Effector memory CD8-positive, alpha-beta T cell (primary cell): ENCODE measurements at regions not wholly inside any gene's neighbourhood (a gene's known extent, or its start where the extent isn't known, plus 50 kb on each side); places are given as distances from the start of the nearest gene placed in this dataset.
A peak's percentile ranks its signal among the peaks of the same experiment; 100 is the strongest.

Experiments used
- ATAC-seq: fragments of 150-1000 bp; cut with Tn5 transposase; replicated peaks from 2 replicates; pipeline ENCODE4 v1.10.0; 2021; ENCODE audit warnings: mild to moderate bottlenecking, moderate library complexity
- DNase-seq, 3 experiments: peaks; one replicate each; pipeline ENCODE4 v3.0.0; 2021
- H3K27ac Mint-ChIP-seq, 2 donors: one replicate each; pipeline ENCODE4 v1.8.0; 2022; ENCODE audit warnings: mild to moderate bottlenecking in 2 of 2, mixed read lengths in 2 of 2, moderate library complexity in 2 of 2
- H3K27me3 Mint-ChIP-seq, 2 donors: one replicate each; pipeline ENCODE4 v1.8.0; 2022; ENCODE audit warnings: mixed read lengths in 2 of 2
- H3K36me3 Mint-ChIP-seq: one replicate; pipeline ENCODE4 v1.8.0; 2022; ENCODE audit warnings: mild to moderate bottlenecking, moderate library complexity, mixed read lengths; ENCODE audit not compliant: insufficient read depth
- H3K4me1 Mint-ChIP-seq, 2 donors: one replicate each; pipeline ENCODE4 v1.8.0; 2022; ENCODE audit warnings: low read depth in 2 of 2, mixed read lengths in 2 of 2
- H3K4me3 Mint-ChIP-seq, 2 donors: one replicate each; pipeline ENCODE4 v1.8.0; 2022; ENCODE audit warnings: mild to moderate bottlenecking in 2 of 2, mixed read lengths in 2 of 2, moderate library complexity in 2 of 2
- H3K9me3 Mint-ChIP-seq, 2 donors: one replicate each; pipeline ENCODE4 v1.8.0; 2022; ENCODE audit warnings: mixed read lengths in 2 of 2

DNA sequence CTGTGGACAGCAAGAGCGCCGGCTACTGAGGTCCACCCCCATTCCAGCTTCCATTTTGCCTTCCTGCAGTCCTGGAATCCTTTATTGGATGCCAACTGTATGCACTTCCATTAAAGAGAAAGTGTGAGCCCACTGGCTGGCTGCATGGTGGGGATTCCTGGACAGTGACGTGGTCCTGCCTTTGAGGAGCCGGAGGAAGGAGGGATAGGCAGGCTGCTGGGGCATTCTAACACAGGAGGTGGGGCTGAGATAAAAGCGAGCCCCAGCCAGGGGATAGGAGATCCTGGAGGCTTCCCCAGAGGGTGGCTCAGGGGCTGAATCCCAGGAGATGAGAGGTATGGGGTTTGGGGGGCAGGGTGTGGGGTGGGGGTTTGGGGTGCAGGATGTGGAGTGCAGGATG is 984.7 kb downstream of the BRD1 start:
- Mint-ChIP-seq H3K4me3 (no peak overlapping the region), H3K27ac (no peak overlapping the region), H3K4me1 (no peaks in the 10 kb centered on the region), H3K9me3 (peaks cover under 1 to 1% of the 10 kb centered on the region in 2 donors), H3K27me3 (peaks cover 10 to 63% of the 10 kb centered on the region in 2 donors), H3K36me3 (no peaks in the 10 kb centered on the region)
- no peak for ATAC-seq
- DNase-seq = no peak

DNA sequence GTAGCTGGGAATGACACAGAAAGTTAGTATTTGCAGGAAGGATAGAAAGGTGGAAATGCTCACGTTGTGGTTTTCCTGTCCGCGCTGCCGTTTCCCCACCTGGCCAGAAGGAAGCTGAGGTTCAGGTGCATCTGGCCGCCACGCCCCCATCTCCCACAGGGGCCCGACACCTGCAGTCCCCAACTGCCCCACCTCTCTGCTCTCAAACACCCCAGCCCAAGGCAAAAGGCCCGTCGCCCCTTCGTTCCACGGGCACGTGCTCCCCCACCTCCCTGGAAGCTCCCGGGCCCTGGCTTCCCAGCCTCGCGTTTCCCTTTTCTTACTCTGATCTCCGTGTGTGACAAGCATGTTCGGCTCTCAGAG is 985.1 kb downstream of the BRD1 start:
- ATAC-seq = no peak
- Mint-ChIP-seq H3K4me3 (no peak overlapping the region), H3K27me3 (peaks cover 7 to 59% of the 10 kb centered on the region in 2 donors), H3K27ac (no peak overlapping the region), H3K4me1 (no peaks in the 10 kb centered on the region), H3K9me3 (peaks cover 5% of the 10 kb centered on the region in 2 donors), H3K36me3 (no peaks in the 10 kb centered on the region)
- no peak for DNase-seq

DNA sequence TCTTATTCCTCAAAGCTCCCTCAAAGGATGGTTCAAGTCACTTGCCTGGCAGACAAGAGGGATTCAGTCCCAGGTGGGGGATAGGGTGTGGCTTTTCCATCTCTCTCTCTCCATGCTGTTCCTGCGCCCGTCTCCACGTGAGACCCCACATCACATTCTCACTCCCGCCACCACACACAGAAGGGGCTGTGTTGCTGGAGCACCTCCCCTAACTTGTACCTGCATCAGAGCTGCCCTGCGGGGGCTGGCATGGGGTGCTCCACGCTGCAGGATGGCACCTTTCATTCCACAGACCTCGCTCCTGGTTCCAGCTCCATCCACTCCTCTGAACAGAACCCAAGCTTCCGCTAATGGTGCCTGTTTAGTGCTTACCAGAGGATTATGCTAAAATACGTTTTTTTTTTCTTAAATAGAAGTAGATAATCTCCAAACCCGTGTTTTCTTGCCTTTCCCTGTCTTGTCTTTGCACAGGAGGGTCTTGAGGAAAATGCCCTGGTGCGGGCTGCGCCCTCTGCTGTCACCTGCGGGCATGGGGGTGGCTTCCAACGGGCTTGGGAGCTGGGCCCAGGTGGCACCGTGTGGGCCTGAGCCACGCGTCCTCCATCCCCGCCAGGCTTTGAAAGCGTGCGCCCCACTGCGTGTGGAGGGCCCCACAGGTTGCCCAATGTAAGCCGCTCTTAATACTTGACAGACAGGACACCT is 985.6 kb downstream of the BRD1 start:
- ATAC-seq = no peak
- no peak overlapping the region for H3K27ac Mint-ChIP-seq
- H3K4me1 Mint-ChIP-seq = no peaks in the 10 kb centered on the region
- DNase-seq = no peak
- no peaks in the 10 kb centered on the region for H3K36me3 Mint-ChIP-seq
- H3K27me3 Mint-ChIP-seq = peaks cover 7 to 58% of the 10 kb centered on the region in 2 donors
- no peak overlapping the region for H3K4me3 Mint-ChIP-seq
- H3K9me3 Mint-ChIP-seq = peaks cover 5 to 11% of the 10 kb centered on the region in 2 donors

DNA sequence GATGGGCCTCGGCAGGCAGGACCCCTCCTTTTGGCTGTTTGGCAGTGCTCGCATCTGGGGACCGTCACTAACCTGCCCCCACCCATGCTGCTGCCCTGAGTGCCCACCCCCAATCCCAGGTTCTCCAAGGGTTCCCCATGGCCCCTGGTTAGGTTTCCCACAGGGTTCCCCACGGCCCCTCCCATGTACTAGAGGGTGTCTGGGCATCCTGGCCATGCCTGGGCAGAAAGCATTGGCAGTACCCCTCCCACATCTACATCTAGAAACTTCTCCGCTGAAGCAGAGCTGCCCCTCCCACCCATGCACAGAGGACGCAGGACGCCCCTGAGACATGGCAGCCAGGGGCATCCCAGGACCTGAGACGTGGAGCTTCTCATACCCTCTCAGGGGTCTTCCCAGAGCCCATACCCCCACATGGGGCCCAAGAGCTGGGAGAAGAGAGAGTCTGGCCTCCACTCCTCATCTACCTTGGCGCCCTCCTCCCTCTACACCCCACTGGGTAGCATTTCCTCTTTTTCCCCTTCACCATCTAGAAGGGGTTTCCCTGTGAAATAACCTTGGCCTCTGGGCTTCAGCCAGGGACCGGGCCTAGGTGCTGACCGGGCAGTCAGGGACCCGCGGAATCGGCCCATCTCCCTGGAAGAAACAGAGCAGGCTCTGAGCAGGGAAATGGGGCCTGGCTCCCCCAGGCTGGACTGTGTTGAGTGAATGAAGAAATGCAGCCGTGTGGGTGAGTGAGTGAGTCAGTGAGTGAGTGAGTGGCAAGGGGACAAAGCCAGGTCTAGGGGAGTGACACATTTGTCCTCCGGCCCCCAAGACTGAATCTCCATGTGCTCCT is 987.3 kb downstream of the BRD1 start:
- Mint-ChIP-seq H3K4me3 (no peak overlapping the region), H3K36me3 (no peaks in the 10 kb centered on the region), H3K27me3 (peaks cover 7 to 44% of the 10 kb centered on the region in 2 donors), H3K9me3 (peaks cover 5 to 13% of the 10 kb centered on the region in 2 donors), H3K4me1 (no peaks in the 10 kb centered on the region), H3K27ac (no peak overlapping the region)
- DNase-seq = no peak
- no peak for ATAC-seq

DNA sequence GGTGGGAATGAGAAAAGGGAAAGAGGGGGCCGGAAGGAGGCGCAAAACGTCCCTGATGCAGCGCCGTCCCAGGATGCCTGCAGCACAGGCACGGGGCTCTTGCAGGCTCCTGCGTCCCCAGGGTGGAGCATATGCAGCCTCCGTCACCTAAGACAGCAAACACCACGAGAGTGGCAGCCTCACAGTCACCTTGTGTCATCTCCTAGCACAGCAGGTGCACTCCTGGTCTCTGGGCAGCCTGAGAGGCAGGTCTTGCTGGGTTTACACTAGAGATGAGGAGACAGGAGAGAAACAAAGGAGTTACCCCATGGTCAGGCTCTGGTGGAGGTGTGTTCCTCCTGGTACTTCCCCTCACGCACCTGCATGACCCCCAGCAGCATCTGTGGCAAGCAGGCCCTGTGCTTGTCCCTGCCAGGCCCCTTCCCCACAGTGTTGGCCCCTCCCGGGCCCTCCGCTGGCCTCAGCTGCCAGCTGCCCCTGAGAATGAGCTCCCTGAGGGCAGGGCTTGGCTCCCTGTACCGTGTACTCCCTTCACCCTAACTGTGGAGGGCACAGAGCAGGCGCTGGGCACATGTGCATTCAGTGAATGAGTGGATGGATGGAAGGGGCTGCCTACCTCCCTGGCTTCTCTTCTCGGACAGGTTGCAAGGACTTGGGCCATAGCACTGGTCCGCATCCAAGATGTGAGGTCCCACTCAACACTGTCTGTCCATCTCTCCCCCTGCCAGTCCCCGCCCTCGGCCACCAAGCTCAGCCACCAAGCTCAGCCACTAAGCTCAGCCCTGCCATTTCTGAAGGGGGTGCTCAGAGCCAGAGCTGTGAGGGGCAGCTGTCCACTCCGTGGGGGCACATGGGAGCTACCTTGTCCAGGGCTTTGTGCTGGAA is 988.6 kb downstream of the BRD1 start:
- Mint-ChIP-seq H3K9me3 (peaks cover 5 to 13% of the 10 kb centered on the region in 2 donors), H3K4me1 (no peaks in the 10 kb centered on the region)
- ATAC-seq = no peak

DNA sequence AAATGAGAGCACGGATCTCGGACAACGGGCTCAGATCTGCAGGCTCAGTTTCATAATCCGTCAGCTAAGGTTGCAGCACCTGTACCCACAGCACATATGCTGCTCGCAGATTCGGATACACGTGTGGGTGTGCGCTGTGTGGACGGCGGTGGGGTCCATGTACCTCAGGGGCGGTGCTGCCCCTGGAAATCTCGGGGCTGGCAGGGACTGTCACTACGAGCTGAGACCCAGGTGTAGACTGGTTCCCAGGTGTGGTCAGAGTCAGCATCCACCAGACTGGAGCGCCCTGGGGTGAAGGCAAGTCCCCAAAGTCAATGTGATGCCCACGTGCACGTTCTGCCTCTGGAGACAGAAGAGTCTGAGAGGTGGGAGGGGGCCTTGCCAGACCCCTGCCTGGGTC is 989.3 kb downstream of the BRD1 start:
- ATAC-seq (no peak), DNase-seq (no peak)
- Mint-ChIP-seq H3K9me3 (peaks cover 5 to 13% of the 10 kb centered on the region in 2 donors), H3K4me1 (no peaks in the 10 kb centered on the region), H3K36me3 (no peaks in the 10 kb centered on the region), H3K4me3 (no peak overlapping the region), H3K27ac (no peak overlapping the region), H3K27me3 (peaks cover 11 to 40% of the 10 kb centered on the region in 2 donors)

More for the DNA sequence above, 988.6 kb downstream of the BRD1 start:
- no peak for DNase-seq
- Mint-ChIP-seq H3K4me3 (no peak overlapping the region), H3K36me3 (no peaks in the 10 kb centered on the region), H3K27ac (no peak overlapping the region), H3K27me3 (peaks cover 6 to 40% of the 10 kb centered on the region in 2 donors)

DNA sequence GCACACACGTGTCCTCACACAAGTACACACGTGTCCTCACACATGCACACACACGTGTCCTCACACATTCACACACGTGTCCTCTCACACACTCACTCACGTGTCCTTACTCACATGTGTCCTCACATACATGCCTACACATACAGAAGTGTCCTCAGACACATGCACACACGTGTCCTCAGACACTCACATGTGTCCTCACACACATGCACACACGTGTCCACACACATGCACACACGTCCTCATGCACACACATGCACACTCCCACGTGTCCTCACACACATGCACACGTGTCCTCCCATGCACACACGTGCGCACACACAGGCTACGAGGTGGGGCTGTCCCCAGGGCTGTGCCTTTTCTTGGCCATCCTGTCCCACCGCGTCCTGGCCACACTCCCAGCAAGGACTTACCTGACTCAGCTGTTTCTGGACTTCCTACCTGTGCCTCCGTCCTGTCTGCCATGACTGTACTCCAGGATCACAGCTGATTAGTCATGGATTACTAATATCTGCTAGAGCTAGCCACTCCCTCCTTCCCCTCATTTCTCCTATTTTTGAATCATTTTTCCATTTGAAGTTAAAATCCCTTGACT is 990.2 kb downstream of the BRD1 start:
- ATAC-seq (no peak), DNase-seq (no peak)
- Mint-ChIP-seq H3K9me3 (peaks cover 5 to 13% of the 10 kb centered on the region in 2 donors), H3K27me3 (peaks cover 16 to 30% of the 10 kb centered on the region in 2 donors), H3K36me3 (no peaks in the 10 kb centered on the region), H3K27ac (no peak overlapping the region), H3K4me1 (no peaks in the 10 kb centered on the region), H3K4me3 (no peak overlapping the region)

DNA sequence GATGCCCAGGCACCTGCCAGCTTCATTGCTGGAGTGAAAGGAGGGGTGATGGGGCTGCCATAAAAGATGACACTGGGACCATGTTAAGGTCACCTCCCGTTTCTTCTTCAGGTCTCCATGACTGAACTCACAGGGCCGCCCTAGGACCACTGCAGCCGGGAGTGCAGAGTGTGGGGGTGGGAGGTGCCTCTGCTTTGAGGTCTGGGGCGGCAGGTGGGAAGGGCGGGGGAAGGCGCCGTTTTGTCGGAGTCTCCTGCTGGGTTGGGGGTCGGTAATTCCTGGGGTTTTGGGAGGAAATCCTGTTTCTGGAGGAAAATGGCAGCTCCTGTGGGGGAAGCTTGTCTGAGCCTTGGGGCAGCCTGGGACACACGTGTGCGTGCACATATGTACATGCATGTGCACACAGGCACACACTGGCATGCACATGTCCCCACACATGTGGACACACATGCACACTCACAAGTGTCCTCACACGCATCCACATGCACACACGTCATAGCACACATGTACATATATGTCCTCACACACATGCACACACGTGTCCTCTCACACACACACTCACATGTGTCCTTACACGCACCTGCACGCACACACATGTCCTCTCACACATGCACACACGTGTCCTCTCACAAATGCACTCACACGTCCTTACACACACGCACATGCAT is 990.9 kb downstream of the BRD1 start:
- H3K9me3 Mint-ChIP-seq = peaks cover 5 to 13% of the 10 kb centered on the region in 2 donors
- H3K27me3 Mint-ChIP-seq = peaks cover 16 to 24% of the 10 kb centered on the region in 2 donors
- DNase-seq = no peak
- ATAC-seq = no peak
- H3K4me3 Mint-ChIP-seq = no peak overlapping the region
- peaks cover 2% of the 10 kb centered on the region for H3K36me3 Mint-ChIP-seq
- H3K27ac Mint-ChIP-seq = no peak overlapping the region
- no peaks in the 10 kb centered on the region for H3K4me1 Mint-ChIP-seq

DNA sequence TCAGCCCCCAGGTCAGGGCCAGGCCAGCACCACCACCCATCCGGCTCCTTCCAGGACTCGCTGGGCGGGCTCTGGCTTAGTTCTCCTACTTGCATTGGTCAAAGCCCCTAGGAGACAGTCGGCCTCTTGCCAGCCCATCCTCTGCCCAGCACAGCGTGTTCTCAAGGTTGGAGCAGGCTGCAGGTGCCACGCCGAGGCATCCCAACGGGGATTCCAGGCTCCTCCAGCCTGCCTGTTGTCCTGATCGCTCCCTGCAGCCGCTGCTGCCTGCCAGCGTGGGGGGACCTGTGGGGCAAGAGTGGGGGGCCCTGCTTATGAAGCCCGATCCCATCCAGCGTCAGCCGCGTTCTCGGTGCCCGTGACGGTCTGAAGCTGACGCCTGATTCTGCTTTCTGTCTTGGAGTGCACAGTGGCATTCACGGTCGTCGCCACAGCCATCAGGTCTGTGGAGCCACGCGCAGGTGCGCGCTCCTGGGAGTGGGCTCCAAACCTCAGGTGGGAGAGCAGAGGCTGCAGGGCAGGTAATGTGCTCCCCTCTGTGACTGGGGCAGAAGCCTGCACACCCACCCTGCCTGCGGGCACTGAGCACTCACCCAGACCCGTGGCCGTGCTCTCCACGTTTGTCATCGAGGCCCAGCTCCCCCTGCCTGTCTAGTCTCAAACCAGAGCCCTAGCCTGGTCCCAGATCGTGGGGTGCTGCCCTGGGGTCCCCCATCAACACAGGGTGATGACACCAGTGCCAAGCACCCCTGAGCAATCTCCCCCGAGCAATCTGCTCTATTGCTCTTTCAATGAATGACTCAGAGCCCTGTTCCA is 991.6 kb downstream of the BRD1 start:
- no peak overlapping the region for H3K27ac Mint-ChIP-seq
- peaks cover 4% of the 10 kb centered on the region for H3K36me3 Mint-ChIP-seq
- ATAC-seq = no peak

DNA sequence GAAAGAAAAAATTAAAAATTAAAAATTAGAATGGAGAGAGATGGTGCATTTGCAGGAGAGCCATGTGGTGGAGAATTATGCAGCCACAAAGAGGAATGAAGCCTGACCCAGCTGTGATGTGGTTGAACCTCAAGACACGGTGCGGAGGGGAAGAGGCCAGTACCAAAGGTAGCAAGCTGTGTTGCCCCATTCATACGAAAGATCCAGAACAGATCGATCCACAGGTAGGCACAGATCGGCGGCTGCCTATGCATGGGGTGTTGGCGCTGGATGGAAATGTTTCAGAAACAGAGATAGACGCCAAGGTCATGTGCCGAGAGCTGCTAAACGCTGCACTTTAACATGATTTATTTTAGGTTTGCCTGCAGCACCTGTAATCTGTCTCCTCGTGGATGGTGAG is 992.3 kb downstream of the BRD1 start:
- Mint-ChIP-seq H3K27ac (no peak overlapping the region), H3K9me3 (peaks cover 5 to 13% of the 10 kb centered on the region in 2 donors), H3K27me3 (peaks cover 10 to 16% of the 10 kb centered on the region in 2 donors), H3K4me3 (no peak overlapping the region), H3K36me3 (peaks cover 4% of the 10 kb centered on the region), H3K4me1 (no peaks in the 10 kb centered on the region)
- DNase-seq (no peak), ATAC-seq (no peak)

More for the DNA sequence above, 991.6 kb downstream of the BRD1 start:
- Mint-ChIP-seq H3K9me3 (peaks cover 5 to 13% of the 10 kb centered on the region in 2 donors), H3K27me3 (peaks cover 16 to 17% of the 10 kb centered on the region in 2 donors), H3K4me1 (no peaks in the 10 kb centered on the region), H3K4me3 (no peak overlapping the region)
- no peak for DNase-seq

DNA sequence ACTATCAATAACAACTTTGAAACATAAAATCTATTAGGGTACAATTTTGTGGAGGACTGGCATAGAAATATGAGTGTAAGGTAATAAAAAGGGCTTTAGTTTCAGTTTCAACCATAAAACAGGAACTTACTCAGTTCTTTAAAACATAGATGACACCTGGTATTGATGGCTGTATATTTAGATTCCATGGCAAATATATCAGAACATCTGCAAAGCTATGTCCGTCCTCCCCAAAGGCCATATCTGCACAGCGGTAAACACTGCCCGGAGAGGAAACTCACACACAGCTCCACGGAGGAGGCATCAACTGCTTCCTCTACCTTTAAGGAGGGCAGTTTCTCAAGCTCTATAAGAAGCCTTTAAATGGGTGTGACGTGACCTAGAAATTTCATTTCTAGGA is 993.3 kb downstream of the BRD1 start:
- Mint-ChIP-seq H3K27me3 (peaks cover 16 to 17% of the 10 kb centered on the region in 2 donors), H3K4me3 (no peak overlapping the region), H3K4me1 (no peaks in the 10 kb centered on the region), H3K36me3 (peaks cover 4% of the 10 kb centered on the region), H3K9me3 (peaks cover 5 to 13% of the 10 kb centered on the region in 2 donors), H3K27ac (no peak overlapping the region)
- no peak for ATAC-seq
- DNase-seq = no peak

DNA sequence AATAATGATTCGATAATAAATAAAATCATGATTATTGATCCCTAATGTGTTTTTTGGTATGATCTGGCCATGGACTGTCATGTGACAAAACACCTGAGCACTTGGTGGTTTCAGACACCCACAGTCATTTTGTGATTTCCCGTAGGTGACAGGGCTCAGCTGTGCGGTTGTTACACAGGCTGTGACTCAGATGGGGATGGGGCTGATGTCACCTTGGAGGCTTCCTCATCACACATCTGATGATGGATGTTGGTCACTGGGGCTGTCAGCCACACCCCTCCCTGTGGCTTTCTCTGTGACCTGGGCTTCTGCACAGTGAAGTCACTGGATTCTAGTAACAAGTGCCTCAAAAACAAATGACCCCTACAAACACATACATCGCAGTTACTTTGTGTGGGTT is 995.1 kb downstream of the BRD1 start:
- ATAC-seq = peak; percentile 26
- Mint-ChIP-seq H3K9me3 (peaks cover under 1 to 8% of the 10 kb centered on the region in 2 donors), H3K27me3 (peaks cover 27 to 33% of the 10 kb centered on the region in 2 donors), H3K4me3 (no peak overlapping the region), H3K27ac (no peak overlapping the region), H3K4me1 (no peaks in the 10 kb centered on the region), H3K36me3 (peaks cover 4% of the 10 kb centered on the region)
- no peak for DNase-seq
